Gastroesophageal sphincter (tissue), 3 donors: ENCODE measurements at regions not wholly inside any gene's neighbourhood (a gene's known extent, or its start where the extent isn't known, plus 50 kb on each side); places are given as distances from the start of the nearest gene placed in this dataset.

Experiments used
- POLR2A ChIP-seq, 2 donors: fragments of 450-650 bp; IDR thresholded peaks; one replicate each; pipeline ENCODE4 v1.6.1; 2017; ENCODE audit warnings: antibody characterized with exemption in 2 of 2, mild to moderate bottlenecking in 2 of 2, moderate library complexity in 1 of 2
- POLR2AphosphoS5 ChIP-seq: sonication (generic); formaldehyde crosslinking; IDR thresholded peaks from one replicate; pipeline ENCODE4 v1.6.1; 2017; ENCODE audit warnings: antibody characterized with exemption
- TF ChIP-seq, protein P1 (sequence below), 4 experiments: fragments of 200-600 bp in 2 of 4; fragments of 450-650 bp in 2 of 4; sonication (generic) in 1 of 4; IDR thresholded peaks; one replicate each; pipeline ENCODE4 v1.5.1; 2017 to 2019; ENCODE audit warnings: antibody characterized with exemption in 4 of 4, mild to moderate bottlenecking in 2 of 4, moderate library complexity in 2 of 4

DNA sequence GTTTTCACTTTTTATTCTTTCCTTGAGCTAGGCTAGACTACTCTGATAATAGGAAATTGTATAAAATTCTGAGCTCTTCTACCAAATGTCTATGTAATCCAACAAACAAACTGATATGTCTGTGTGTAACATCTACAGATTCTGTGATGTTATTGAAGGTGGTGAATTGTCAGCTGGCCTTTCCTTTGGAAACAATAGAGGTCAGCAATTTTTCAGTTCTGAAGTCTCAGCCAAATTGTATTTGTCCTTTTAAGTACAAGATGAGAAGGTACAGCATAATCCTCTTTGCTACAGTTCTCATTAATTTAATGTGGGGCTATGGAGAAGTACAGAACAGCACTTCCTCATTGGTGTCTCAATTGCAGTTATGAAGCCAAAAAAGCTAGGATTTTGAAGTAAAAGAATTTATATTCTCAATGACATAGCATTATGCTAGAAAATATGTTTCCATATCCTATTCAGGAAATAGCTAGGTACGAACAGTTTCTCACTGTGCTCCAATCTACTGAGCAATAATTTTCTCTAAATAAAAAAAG, 198.0 kb downstream of the HINT1 start:
- TF ChIP-seq, protein P1, sequence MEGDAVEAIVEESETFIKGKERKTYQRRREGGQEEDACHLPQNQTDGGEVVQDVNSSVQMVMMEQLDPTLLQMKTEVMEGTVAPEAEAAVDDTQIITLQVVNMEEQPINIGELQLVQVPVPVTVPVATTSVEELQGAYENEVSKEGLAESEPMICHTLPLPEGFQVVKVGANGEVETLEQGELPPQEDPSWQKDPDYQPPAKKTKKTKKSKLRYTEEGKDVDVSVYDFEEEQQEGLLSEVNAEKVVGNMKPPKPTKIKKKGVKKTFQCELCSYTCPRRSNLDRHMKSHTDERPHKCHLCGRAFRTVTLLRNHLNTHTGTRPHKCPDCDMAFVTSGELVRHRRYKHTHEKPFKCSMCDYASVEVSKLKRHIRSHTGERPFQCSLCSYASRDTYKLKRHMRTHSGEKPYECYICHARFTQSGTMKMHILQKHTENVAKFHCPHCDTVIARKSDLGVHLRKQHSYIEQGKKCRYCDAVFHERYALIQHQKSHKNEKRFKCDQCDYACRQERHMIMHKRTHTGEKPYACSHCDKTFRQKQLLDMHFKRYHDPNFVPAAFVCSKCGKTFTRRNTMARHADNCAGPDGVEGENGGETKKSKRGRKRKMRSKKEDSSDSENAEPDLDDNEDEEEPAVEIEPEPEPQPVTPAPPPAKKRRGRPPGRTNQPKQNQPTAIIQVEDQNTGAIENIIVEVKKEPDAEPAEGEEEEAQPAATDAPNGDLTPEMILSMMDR (IDR thresholded peaks at IDR 0.05) = no peak
- TF ChIP-seq POLR2A (IDR thresholded peaks at IDR 0.05) = no peak
- no peak for TF ChIP-seq POLR2AphosphoS5
